Activated CD8-positive, alpha-beta memory T cell treated with anti-CD3 and anti-CD28 coated beads, Interleukin-2, amount 50 U/mL, for 4 hours (primary cell): ENCODE measurements at regions not wholly inside any gene's neighbourhood (a gene's known extent, or its start where the extent isn't known, plus 50 kb on each side); places are given as distances from the start of the nearest gene placed in this dataset.
"Not testable (repeated sequence)": the region's sequence is repeated elsewhere in the genome, so short reads cannot be mapped to it uniquely, and the experiment has no call there.

Experiments
- DNase-seq: peaks from one replicate; pipeline ENCODE4 v3.0.0-alpha.2; 2020

GRCh38 chr1:67588178-67588855 is 96.7 kb upstream of the GADD45A start:
- DNase-seq = no peak

- DNase-seq = no peak
These were observed 95.3 kb upstream of the GADD45A start for GRCh38 chr1:67589519-67590233.

GRCh38 chr1:67590329-67590728 is 94.7 kb upstream of the GADD45A start:
- no peak for DNase-seq

GRCh38 chr1:67594764-67595163 is 90.2 kb upstream of the GADD45A start:
- no peak for DNase-seq

GRCh38 chr1:67596674-67597073 is 88.3 kb upstream of the GADD45A start:
- DNase-seq = no peak

GRCh38 chr1:67597336-67597735 is 87.7 kb upstream of the GADD45A start:
- DNase-seq = no peak

GRCh38 chr1:67599085-67599484 is 85.9 kb upstream of the GADD45A start:
- no peak for DNase-seq

GRCh38 chr1:67601539-67601938 is 83.5 kb upstream of the GADD45A start:
- DNase-seq = no peak

GRCh38 chr1:67601955-67602354 is 83.0 kb upstream of the GADD45A start:
- DNase-seq = no peak

GRCh38 chr1:67604778-67605177 is 80.2 kb upstream of the GADD45A start:
- DNase-seq = no peak

GRCh38 chr1:67605209-67605780 is 79.7 kb upstream of the GADD45A start:
- DNase-seq = no peak

- no peak for DNase-seq
These were observed 77.7 kb upstream of the GADD45A start for GRCh38 chr1:67607286-67607685.

- DNase-seq = no peak
These were observed 77.3 kb upstream of the GADD45A start for GRCh38 chr1:67607699-67608098.

GRCh38 chr1:67608661-67609576 is 76.1 kb upstream of the GADD45A start:
- DNase-seq = no peak

GRCh38 chr1:67609577-67610341 is 75.2 kb upstream of the GADD45A start:
- DNase-seq = no peak

GRCh38 chr1:67610450-67610849 is 74.6 kb upstream of the GADD45A start:
- DNase-seq = no peak

- no peak for DNase-seq
These were observed 73.2 kb upstream of the GADD45A start for GRCh38 chr1:67611846-67612245.

- no peak for DNase-seq
These were observed 72.2 kb upstream of the GADD45A start for GRCh38 chr1:67612788-67613241.

- DNase-seq = not testable (repeated sequence)
These were observed 71.5 kb upstream of the GADD45A start for GRCh38 chr1:67613479-67613878.

GRCh38 chr1:67614511-67614934 is 70.5 kb upstream of the GADD45A start:
- no peak for DNase-seq

GRCh38 chr1:67615886-67616285 is 69.1 kb upstream of the GADD45A start:
- DNase-seq = no peak

GRCh38 chr1:67616394-67616985 is 68.5 kb upstream of the GADD45A start:
- DNase-seq = no peak
